ENCODE measurements at regions not wholly inside any gene's neighbourhood (a gene's known extent, or its start where the extent isn't known, plus 50 kb on each side); places are given as distances from the start of the nearest gene placed in this dataset.
"Not testable (repeated sequence)": the region's sequence is repeated elsewhere in the genome, so short reads cannot be mapped to it uniquely, and the experiment has no call there.

GRCh38 chr7:16318989-16319915 lies 102.1 kb downstream of the CRPPA start:
- DNase-seq, result no peak

GRCh38 chr7:16318463-16318862 lies 102.9 kb downstream of the CRPPA start:
- DNase-seq, result no peak

GRCh38 chr7:16317406-16317805 lies 103.9 kb downstream of the CRPPA start:
- no peak for DNase-seq

DNA sequence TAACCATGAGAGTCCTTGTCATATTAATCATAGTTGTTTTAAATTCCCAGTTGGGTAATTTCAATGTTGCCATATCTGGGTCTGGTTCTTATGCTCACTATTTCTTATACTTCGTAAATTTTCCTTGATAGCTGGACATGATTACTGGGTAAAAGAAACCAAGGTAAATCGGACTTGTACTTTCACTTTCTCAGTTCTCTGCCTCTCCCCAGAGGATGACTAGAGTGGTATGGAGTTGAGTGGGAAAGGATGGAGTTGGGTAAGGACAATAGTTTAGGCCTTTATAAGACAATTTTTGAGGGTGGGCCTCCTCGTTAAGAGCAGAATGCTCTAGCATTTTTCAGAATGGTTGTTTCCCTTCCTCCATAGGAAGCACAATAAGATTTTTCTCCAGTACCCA lies 106.1 kb downstream of the CRPPA start:
- DNase-seq, result no peak

- DNase-seq, result no peak
Observed at GRCh38 chr7:16309129-16309528, 112.2 kb downstream of the CRPPA start.

GRCh38 chr7:16301291-16301690 lies 120.0 kb downstream of the CRPPA start:
- DNase-seq, result no peak

DNA sequence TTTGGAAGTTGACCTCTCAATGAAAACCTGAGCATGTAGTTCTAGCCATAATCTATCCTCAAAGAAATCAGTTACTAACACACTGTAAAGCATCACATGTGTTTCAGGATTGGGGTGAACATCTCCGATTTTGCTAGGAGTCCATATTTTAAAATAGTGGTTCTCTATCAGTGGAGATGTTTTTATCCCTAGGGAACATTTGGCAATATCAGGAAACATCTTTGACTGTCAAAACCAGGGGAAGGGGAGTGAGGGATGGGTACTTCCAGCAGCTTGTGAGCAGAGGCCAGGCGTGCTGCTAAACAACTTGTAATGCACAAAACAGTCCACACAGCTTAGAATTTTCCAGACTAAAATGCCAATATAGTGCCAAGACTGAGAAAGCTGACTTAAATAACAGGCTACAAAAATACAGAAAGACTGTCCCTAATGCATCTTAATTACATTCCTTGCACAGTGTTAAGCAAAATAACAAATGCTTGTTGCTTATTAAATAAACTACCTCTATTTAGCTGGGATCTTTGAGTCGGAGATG lies 120.9 kb downstream of the CRPPA start:
- no peak for DNase-seq

GRCh38 chr7:16299853-16300252 lies 121.5 kb downstream of the CRPPA start:
- no peak for DNase-seq

- no peak for DNase-seq
Observed at GRCh38 chr7:16298221-16298620, 123.1 kb downstream of the CRPPA start.

- DNase-seq, result no peak
Observed at GRCh38 chr7:16295558-16295957, 125.8 kb downstream of the CRPPA start.

GRCh38 chr7:16293669-16294425 lies 127.5 kb downstream of the CRPPA start:
- DNase-seq, result no peak

GRCh38 chr7:16284581-16284980 lies 136.8 kb downstream of the CRPPA start:
- DNase-seq, result no peak

GRCh38 chr7:16278167-16278787 lies 143.1 kb downstream of the CRPPA start:
- no peak for DNase-seq

- DNase-seq, result no peak
Observed at GRCh38 chr7:16271990-16272665, 149.2 kb downstream of the CRPPA start.

GRCh38 chr7:16271355-16271915 lies 149.9 kb downstream of the CRPPA start:
- no peak for DNase-seq

DNA sequence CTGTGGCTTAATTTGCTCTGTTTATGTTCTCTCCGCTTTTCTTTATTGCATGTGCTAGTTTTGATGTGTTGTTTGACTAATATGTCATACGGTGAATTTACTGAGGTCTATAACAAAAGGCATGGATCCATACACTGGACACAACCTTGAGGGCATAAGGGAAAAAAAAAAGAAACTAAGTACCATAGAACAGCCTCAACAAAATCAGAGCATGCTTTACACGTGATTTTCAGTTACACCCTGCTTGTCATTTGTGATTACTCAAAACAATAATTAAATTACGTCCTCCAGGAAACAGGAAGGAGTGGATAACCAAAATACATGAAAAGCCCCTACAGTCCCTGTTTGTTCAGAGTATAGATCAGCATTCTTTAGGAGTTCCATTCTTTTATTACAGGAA lies 150.5 kb downstream of the CRPPA start:
- DNase-seq, result no peak

DNA sequence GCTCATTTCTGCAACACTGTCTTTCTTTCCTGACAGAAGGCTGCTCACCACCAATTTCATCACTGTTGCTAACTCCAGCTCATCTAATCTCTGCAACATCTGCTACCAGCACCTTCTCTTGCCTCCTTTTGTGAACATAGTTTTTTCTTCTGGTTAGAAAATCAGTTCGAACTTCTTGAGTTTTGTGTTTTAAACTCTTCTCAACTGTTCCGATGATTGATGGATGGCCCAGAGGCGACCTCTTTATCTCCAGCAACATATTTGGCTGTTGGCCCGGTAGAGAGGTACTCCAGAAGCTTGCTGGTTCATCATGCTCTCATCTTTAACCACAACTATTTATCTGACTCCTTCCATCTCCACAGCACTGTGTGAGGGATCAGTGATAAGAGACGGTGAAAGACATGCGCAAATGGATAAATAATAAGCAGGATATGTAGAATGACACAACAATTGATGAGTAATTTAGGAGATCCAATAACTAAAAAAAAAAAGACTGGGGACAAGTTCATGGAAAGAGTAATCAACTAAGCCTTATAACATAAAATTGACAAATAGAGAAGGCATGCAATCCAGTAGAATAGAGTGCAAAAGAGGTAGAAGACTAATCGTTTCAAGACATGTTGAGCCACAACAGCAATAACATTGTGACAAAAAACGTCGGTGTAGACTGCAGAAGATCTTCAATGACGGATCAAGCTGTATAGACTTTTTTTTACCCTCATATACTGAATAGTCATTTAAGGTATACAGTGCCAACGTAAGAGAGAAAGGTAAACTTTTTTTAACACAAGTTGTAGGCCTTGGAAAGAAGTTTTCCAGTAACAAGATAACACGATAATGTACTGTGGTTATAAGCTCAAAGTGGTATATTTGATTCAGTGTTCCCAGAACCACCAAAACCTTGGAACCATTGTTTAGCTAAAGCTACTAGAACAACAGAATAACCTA lies 152.2 kb downstream of the CRPPA start:
- no peak for DNase-seq

- no peak for DNase-seq
Observed at GRCh38 chr7:16267953-16268820, 153.2 kb downstream of the CRPPA start.

DNA sequence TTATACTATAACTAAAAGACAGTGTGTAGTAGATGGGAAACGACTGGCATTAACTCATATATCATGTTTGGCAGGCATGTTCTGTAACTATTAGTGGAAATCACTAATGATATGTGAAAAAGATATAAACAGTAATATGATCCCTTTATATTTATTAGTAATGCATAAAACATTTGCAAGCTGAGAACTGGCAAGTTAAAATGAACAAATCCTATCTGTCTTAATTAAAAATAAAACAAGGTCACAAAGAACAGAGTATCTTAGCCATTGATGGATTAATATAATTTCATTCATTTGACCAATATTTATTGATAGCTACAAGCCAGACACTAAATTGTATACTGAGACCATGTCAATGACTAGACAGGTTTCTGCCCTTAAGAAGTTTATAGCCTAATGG lies 154.5 kb downstream of the CRPPA start:
- DNase-seq, result no peak

DNA sequence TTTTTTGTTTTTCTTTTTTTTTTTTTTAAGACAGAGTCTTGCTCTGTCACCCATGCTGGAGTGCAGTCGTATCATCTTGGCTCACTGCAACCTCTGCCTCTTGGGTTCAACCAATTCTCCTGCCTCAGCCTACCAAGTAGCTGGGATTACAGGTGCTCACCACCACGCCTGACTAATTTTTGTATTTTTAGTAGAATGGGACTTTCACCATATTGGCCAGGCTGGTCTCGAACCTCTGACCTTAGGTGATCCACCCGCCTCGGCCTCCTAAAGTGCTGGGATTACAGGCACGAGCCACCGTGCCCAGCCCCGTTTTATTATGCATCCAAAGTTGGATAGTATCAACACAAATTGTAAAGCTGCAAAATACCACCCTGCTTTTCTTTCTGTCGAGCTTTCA lies 154.9 kb downstream of the CRPPA start:
- not testable (repeated sequence) for DNase-seq

Measured in stimulated activated CD4-positive, alpha-beta T cell treated with anti-CD3 and anti-CD28 coated beads, Interleukin-4, amount 100 ng/mL, for 24 hours (primary cell).